GM12878 (cell line): ENCODE measurements at regions not wholly inside any gene's neighbourhood (a gene's known extent, or its start where the extent isn't known, plus 50 kb on each side); places are given as distances from the start of the nearest gene placed in this dataset.

Experiments used
- ATAC-seq: fragments of 200-7000 bp; cut with Tn5 transposase; 3 replicates; pipeline ENCODE4 v1.9.1; 2020; ENCODE audit warnings: mild to moderate bottlenecking, moderate library complexity
- BruUV-seq: library from RNA; stranded (reverse); fragments of 400-500 nt; replicated peaks from 2 replicates; lab custom pipeline; 2021; lab: Mats Ljungman, UMichigan
- CTCF ChIA-PET: fragments of 300-600 bp; sonication (Branson Sonifier 250); formaldehyde crosslinking; extraction: SDS; loops from one replicate; lab custom pipeline; 2021; ENCODE audit warnings: inconsistent platforms; lab: Yijun Ruan, JAX
- POLR2A ChIA-PET: fragments of 350-600 bp; formaldehyde crosslinking; extraction: SDS; loops from one replicate; lab custom pipeline; 2021; ENCODE audit warnings: inconsistent platforms; lab: Charles Lee
- RAD21 ChIA-PET: fragments of 300-600 bp; sonication (Branson Sonifier 250); formaldehyde crosslinking; loops from one replicate; lab custom pipeline; 2023; ENCODE audit warnings: antibody characterized with exemption; ENCODE audit not compliant: unreplicated experiment; lab: Charles Lee
- SMC1A ChIA-PET: fragments of 300-600 bp; sonication (Branson Sonifier 250); formaldehyde crosslinking; loops from one replicate; lab custom pipeline; 2023; ENCODE audit not compliant: unreplicated experiment, uncharacterized antibody; lab: Charles Lee
- DNase-seq: peaks from one replicate; pipeline ENCODE4 v3.0.0-alpha.2; 2011; ENCODE audit warnings: low read depth, low spot score
- FAIRE-seq: peaks from 3 replicates; lab custom pipeline; 2011; peaks lifted over from hg19 to GRCh38; lab: Jason Lieb, UNC
- H2AFZ ChIP-seq: 2 replicates; pipeline ENCODE4 v1.6.0; 2011; ENCODE audit warnings: low read depth, low read length, control low read depth; ENCODE audit not compliant: control insufficient read depth
- H3K27ac ChIP-seq: 2 replicates; pipeline ENCODE4 v1.5.1; 2011; ENCODE audit warnings: control low read depth; ENCODE audit not compliant: control insufficient read depth, insufficient read depth
- H3K27me3 ChIP-seq, 2 experiments: replicated peaks in 1 of 2; 2 replicates each; pipeline versions ENCODE4 v1.6.0 to v1.6.1; 2011; ENCODE audit warnings: low read length in 1 of 2; ENCODE audit not compliant: control insufficient read depth in 2 of 2, insufficient read depth in 2 of 2
- H3K36me3 ChIP-seq, 2 experiments: 2 replicates each; pipeline ENCODE4 v1.5.1; 2011; ENCODE audit warnings: low read length in 1 of 2; ENCODE audit not compliant: control insufficient read depth in 2 of 2, insufficient read depth in 2 of 2
- H3K4me1 ChIP-seq: 2 replicates; pipeline ENCODE4 v1.6.1; 2011; ENCODE audit warnings: mild to moderate bottlenecking, low read length, moderate library complexity, mixed read lengths; ENCODE audit not compliant: control insufficient read depth, insufficient read depth
- H3K4me2 ChIP-seq: 2 replicates; pipeline ENCODE4 v1.6.0; 2011; ENCODE audit warnings: control low read depth; ENCODE audit not compliant: control insufficient read depth, insufficient read depth
- H3K4me3 ChIP-seq: fragments of 200-600 bp; sonication (generic); 2 replicates; pipeline ENCODE4 v1.5.1; 2016
- H3K79me2 ChIP-seq: 2 replicates; pipeline ENCODE4 v1.6.0; 2011; ENCODE audit warnings: low read length; ENCODE audit not compliant: control insufficient read depth, insufficient read depth
- H3K9ac ChIP-seq: 2 replicates; pipeline ENCODE4 v1.8.0; 2011; ENCODE audit warnings: low read length, control low read depth, mixed read lengths; ENCODE audit not compliant: control insufficient read depth, insufficient read depth
- H3K9me3 ChIP-seq: replicated peaks from 3 replicates; pipeline ENCODE4 v1.5.1; 2011; ENCODE audit warnings: mild to moderate bottlenecking, low read length; ENCODE audit not compliant: control insufficient read depth, insufficient read depth
- H4K20me1 ChIP-seq: 2 replicates; pipeline ENCODE4 v1.6.0; 2011; ENCODE audit not compliant: control insufficient read depth, insufficient read depth
- CBX5 ChIP-seq: sonication (generic); IDR thresholded peaks from 2 replicates; pipeline ENCODE4 v1.6.1; 2016; ENCODE audit warnings: low read depth, moderate library complexity, mild to moderate bottlenecking, inconsistent platforms
- JUNB ChIP-seq: IDR thresholded peaks from 2 replicates; pipeline ENCODE4 v1.6.1; 2016; ENCODE audit warnings: antibody characterized with exemption, mild to moderate bottlenecking
- NFIC ChIP-seq: IDR thresholded peaks from 2 replicates; pipeline ENCODE4 v1.6.1; 2012; ENCODE audit warnings: low read depth, mild to moderate bottlenecking, inconsistent platforms, low read length, moderate library complexity
- POLR2A ChIP-seq: IDR thresholded peaks from 2 replicates; pipeline ENCODE4 v1.6.1; 2011; ENCODE audit warnings: low read depth, mild to moderate bottlenecking, low read length
- SP1 ChIP-seq: IDR thresholded peaks from one replicate; pipeline ENCODE4 v1.6.1; 2011; ENCODE audit warnings: low read depth, low read length
- SREBF1 ChIP-seq: IDR thresholded peaks from 2 replicates; pipeline ENCODE4 v1.6.1; 2012; ENCODE audit warnings: mild to moderate bottlenecking, low read length
- SRF ChIP-seq, 2 experiments: IDR thresholded peaks; 2 replicates each; pipeline ENCODE4 v1.6.1; 2011; ENCODE audit warnings: low read depth in 2 of 2, low read length in 2 of 2, mild to moderate bottlenecking in 1 of 2, moderate library complexity in 1 of 2
- YY1 ChIP-seq: IDR thresholded peaks from 2 replicates; pipeline ENCODE4 v1.6.1; 2011; ENCODE audit warnings: low read depth, mild to moderate bottlenecking, low read length
- WGBS: methylation state at CpG from one replicate; pipeline ENCODE4 v1.1.6; 2016; ENCODE audit warnings: low lambda C conversion rate; ENCODE audit not compliant: insufficient replicate concordance, insufficient coverage; ENCODE audit errors: missing lambda C conversion rate; 5-methylcytosine and 5-hydroxymethylcytosine counted together
- in situ Hi-C: fragments of 300-500 bp; cut with MboI; formaldehyde crosslinking; loops from 9 replicates; pipeline ENCODE4 v1.14.3; 2018; ENCODE audit warnings: mixed read lengths
- intact Hi-C: fragments of 100-400 bp; cut with micrococcal nuclease; formaldehyde crosslinking; loops from one replicate; pipeline ENCODE4 v1.14.2; 2022; ENCODE audit not compliant: unreplicated experiment
- TF ChIP-seq, protein P1 (sequence below): fragments of 450-650 bp; IDR thresholded peaks from 2 replicates; pipeline ENCODE4 v1.6.1; 2017; ENCODE audit warnings: mild to moderate bottlenecking
- TF ChIP-seq, protein P2 (sequence below): IDR thresholded peaks from 2 replicates; pipeline ENCODE4 v1.6.1; 2011; ENCODE audit warnings: low read depth, mild to moderate bottlenecking, low read length, moderate library complexity, borderline replicate concordance; ENCODE audit errors: extremely low read depth
- TF ChIP-seq, protein P3 (sequence below): fragments of 450-650 bp; IDR thresholded peaks from 2 replicates; pipeline ENCODE4 v1.6.1; 2017; ENCODE audit warnings: mild to moderate bottlenecking, moderate library complexity

DNA sequence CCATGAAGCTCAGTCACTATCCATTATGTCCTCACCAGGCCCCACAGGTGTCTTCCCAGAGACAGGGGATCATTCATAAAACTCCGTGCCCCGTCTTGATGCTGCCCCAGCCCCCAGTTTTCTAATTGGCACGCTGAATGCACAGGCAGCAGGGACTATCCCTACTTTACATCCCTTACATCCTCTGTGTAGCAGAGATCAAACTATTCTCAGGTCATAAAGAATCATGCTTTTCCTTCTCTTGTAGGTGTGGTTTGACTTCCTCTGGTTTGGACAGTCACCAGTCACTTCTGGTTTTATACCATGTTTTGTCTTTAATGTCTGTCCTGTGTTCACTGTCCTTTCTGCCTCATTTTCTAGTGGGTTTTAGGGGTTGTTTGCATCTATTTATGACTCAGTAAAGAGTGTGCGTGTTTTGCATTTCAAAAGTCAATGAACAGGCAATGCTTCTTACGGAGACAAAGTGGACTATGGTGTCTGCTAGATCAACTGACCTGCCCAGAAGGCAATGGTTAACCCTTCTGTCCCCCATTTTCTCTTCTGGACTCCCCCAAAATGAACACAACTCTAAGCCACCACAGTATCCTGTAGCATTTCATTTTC lies 140.4 kb upstream of the NPVF start:
- ChIA-PET SMC1A (no interaction called here), POLR2A (no interaction called here), RAD21 (no interaction called here), CTCF (interaction anchor here (1.1 kb wide), 1 partner anchor 32 kb away, joined by 5 read pairs; no protein-coding TSS in a partner anchor)
- H3K36me3 ChIP-seq, result no peaks in the 10 kb centered on the region
- no peaks in the 10 kb centered on the region for H3K79me2 ChIP-seq
- H3K9ac ChIP-seq, result no peak overlapping the region
- no peaks in the 10 kb centered on the region for H3K27me3 ChIP-seq
- in situ Hi-C loops (no loop called here), intact Hi-C loops (no loop called here)
- H3K4me1 ChIP-seq, result no peaks in the 10 kb centered on the region
- WGBS, result 15% methylated on average over 5 of the region's 5 CpGs
- no peak overlapping the region for H3K4me3 ChIP-seq
- no peaks in the 10 kb centered on the region; the same call in 2 of the 3 replicates for H3K9me3 ChIP-seq
- no TSS peak for BruUV-seq
- no peaks in the 10 kb centered on the region for H4K20me1 ChIP-seq
- no peak overlapping the region for H2AFZ ChIP-seq
- no peak for DNase-seq
- H3K27ac ChIP-seq, result no peak overlapping the region
- FAIRE-seq, result no peak
- no peak for TF ChIP-seq JUNB
- no peak for TF ChIP-seq CBX5
- no peak for TF ChIP-seq SREBF1
- H3K4me2 ChIP-seq, result no peak overlapping the region
- ATAC-seq, result no peak

DNA sequence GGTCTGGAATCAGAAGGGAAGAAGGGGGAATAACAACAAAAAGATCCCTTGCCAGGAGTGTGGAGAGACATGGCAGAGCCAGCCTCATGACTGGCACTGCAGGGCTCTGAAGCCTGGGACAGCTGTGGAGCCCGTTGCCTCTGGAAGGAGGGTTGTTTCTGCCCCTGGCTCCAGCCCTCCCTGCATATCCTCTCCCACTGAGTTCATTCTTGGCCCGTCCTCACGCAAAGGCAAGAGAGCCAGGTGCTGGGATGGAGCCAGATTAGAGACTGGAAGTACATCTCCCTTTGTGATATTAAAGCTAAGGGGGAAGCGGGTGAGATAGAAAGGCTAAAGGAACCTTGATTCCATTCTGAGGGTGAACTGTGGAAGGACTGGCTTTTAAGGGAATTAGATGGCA lies 141.5 kb upstream of the NPVF start:
- H4K20me1 ChIP-seq, result no peaks in the 10 kb centered on the region
- ChIA-PET CTCF (no interaction called here), RAD21 (no interaction called here), SMC1A (interaction anchor here (1.3 kb wide), 1 partner anchor 11 kb away, joined by 3 read pairs; no protein-coding TSS in a partner anchor), POLR2A (no interaction called here)
- no TSS peak for BruUV-seq
- ATAC-seq, result no peak
- no peaks in the 10 kb centered on the region; the same call in 2 of the 3 replicates for H3K9me3 ChIP-seq
- no peaks in the 10 kb centered on the region for H3K4me1 ChIP-seq
- no peak for FAIRE-seq
- H3K4me2 ChIP-seq, result no peak overlapping the region
- H3K36me3 ChIP-seq, result no peaks in the 10 kb centered on the region
- no peaks in the 10 kb centered on the region for H3K79me2 ChIP-seq
- H2AFZ ChIP-seq, result no peak overlapping the region
- 32% methylated on average over 4 of the region's 4 CpGs for WGBS
- in situ Hi-C loops, result no loop called here
- TF ChIP-seq, protein P1, sequence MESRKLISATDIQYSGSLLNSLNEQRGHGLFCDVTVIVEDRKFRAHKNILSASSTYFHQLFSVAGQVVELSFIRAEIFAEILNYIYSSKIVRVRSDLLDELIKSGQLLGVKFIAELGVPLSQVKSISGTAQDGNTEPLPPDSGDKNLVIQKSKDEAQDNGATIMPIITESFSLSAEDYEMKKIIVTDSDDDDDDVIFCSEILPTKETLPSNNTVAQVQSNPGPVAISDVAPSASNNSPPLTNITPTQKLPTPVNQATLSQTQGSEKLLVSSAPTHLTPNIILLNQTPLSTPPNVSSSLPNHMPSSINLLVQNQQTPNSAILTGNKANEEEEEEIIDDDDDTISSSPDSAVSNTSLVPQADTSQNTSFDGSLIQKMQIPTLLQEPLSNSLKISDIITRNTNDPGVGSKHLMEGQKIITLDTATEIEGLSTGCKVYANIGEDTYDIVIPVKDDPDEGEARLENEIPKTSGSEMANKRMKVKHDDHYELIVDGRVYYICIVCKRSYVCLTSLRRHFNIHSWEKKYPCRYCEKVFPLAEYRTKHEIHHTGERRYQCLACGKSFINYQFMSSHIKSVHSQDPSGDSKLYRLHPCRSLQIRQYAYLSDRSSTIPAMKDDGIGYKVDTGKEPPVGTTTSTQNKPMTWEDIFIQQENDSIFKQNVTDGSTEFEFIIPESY, result no peak
- TF ChIP-seq NFIC (no peak), POLR2A (no peak), SRF (IDR thresholded peaks at IDR 0.05; ENCODE audit: low read depth in 2 of 2, low read length in 2 of 2) (no peak), YY1 (no peak), SP1 (no peak)
- TF ChIP-seq, protein P2, sequence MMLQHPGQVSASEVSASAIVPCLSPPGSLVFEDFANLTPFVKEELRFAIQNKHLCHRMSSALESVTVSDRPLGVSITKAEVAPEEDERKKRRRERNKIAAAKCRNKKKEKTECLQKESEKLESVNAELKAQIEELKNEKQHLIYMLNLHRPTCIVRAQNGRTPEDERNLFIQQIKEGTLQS, result no peak
- TF ChIP-seq, protein P3, sequence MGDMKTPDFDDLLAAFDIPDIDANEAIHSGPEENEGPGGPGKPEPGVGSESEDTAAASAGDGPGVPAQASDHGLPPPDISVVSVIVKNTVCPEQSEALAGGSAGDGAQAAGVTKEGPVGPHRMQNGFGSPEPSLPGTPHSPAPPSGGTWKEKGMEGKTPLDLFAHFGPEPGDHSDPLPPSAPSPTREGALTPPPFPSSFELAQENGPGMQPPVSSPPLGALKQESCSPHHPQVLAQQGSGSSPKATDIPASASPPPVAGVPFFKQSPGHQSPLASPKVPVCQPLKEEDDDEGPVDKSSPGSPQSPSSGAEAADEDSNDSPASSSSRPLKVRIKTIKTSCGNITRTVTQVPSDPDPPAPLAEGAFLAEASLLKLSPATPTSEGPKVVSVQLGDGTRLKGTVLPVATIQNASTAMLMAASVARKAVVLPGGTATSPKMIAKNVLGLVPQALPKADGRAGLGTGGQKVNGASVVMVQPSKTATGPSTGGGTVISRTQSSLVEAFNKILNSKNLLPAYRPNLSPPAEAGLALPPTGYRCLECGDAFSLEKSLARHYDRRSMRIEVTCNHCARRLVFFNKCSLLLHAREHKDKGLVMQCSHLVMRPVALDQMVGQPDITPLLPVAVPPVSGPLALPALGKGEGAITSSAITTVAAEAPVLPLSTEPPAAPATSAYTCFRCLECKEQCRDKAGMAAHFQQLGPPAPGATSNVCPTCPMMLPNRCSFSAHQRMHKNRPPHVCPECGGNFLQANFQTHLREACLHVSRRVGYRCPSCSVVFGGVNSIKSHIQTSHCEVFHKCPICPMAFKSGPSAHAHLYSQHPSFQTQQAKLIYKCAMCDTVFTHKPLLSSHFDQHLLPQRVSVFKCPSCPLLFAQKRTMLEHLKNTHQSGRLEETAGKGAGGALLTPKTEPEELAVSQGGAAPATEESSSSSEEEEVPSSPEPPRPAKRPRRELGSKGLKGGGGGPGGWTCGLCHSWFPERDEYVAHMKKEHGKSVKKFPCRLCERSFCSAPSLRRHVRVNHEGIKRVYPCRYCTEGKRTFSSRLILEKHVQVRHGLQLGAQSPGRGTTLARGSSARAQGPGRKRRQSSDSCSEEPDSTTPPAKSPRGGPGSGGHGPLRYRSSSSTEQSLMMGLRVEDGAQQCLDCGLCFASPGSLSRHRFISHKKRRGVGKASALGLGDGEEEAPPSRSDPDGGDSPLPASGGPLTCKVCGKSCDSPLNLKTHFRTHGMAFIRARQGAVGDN, result no peak
- H3K27me3 ChIP-seq, result no peaks in the 10 kb centered on the region
- no peak overlapping the region for H3K9ac ChIP-seq
- intact Hi-C loops, result no loop called here
- DNase-seq, result no peak
- no peak overlapping the region for H3K4me3 ChIP-seq
- no peak overlapping the region for H3K27ac ChIP-seq
